HPDE6-E6E7 (cell line): ENCODE measurements at regions not wholly inside any gene's neighbourhood (a gene's known extent, or its start where the extent isn't known, plus 50 kb on each side); places are given as distances from the start of the nearest gene placed in this dataset.

Experiments
- DNase-seq: peaks from one replicate; pipeline ENCODE4 v3.0.0; 2011; ENCODE audit warnings: missing footprints; ENCODE audit errors: extremely low spot score

DNA sequence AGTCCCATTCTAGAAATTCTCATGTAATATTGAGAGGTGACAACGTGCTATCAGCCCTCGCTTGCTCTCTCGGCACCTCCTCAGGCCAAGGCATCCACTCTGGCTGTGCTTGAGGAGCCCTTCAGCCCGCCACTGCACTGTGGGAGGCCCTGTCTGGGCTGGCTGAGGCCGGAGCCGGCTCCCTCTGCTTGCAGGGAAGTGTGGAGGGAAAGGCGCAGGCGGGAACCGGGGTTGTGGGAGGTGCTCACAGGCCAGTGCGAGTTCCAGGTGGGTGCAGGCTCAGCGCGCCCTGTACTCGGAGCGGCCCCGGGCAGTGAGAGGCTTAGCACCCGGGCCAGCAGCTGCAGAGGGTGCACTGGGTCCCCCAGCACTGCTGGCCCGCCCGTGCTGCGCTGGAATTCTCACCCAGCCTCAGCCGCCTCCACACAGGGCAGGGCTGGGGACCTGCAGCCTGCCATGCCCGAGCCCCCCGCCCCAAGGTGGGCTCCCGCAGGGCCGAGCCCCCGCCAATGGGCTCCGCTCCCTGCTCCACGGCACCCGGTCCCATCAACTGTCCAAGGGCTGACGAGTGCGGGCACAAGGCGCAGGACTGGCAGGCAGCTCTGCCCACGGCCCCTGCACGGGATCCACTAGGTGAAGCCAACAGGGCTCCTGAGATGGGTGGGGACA lies 1680.6 kb upstream of the LRRTM1 start:
- DNase-seq: no peak

DNA sequence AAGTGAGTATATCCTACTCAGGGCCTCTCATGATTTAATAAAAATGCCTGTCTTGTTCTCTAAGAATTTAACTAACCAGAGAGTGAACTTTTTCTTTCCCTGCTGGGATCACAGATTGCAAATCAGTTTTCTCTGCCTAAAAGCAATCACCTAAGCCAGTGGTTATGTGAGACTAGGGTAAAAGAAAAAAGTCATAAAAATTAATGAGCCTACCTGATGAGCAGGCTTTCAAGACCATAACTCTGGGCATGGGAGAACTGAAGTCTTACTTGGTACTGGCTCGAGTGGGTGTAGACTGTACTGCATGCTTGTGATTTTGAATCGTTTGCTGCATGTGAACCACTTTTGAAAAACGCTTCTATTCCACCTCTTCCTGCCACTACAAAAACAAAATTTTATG lies 1677.0 kb upstream of the LRRTM1 start:
- no peak for DNase-seq

DNA sequence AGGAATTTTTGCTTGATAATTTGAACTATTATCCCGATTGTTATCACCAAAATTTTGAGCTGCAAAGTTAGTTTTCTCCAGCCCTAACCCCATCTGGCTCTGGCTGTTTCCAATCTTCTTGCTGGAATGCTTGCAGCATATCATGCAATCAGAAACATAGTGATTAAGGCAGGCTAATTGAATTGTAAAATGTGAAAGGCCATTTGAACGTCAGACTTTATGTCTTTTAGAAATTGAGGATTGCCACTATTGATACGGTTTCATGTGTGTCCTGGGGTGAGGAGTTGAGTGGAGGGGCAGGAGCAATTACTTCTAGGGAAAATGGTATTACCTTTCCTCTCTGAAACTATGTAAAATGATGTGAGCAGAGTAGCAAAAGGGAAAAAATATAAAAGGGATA lies 1674.5 kb upstream of the LRRTM1 start:
- no peak for DNase-seq

DNA sequence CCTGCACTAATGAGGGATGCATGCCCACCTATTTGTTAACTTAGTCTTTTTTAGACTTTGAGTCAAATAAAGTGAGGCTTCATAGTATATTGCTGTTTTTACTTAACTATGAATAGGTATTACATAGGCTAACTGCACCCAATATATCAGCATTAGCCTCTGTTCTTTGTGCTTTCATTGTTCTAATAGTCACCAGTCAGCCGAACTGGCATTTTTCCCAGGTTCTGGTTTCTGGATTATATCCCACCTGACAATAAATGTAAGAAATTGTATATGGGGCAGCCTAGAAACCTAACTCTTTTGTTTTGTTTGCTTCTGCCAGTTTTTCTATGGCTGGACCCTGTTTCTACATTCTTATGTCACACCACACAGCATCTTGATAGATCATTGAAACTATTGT lies 1672.4 kb upstream of the LRRTM1 start:
- DNase-seq: no peak

DNA sequence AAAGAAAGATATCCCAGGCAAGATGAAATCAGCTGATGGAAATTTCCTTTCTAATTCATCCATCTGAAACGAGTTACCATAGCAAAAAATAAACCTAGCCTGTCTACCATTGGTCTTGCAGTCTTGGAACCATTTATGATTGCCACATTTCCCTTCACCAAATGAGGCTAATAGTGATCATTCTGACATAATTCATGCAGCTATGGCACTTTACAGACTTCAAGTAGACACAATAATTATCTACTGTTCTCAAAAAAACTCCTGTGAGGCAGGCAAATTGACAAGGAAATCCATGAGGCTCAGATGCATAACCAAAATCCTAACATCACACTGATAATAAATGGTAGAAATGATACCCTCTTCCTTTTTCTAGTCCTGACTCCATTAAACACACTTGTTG lies 1669.7 kb upstream of the LRRTM1 start:
- DNase-seq: no peak

DNA sequence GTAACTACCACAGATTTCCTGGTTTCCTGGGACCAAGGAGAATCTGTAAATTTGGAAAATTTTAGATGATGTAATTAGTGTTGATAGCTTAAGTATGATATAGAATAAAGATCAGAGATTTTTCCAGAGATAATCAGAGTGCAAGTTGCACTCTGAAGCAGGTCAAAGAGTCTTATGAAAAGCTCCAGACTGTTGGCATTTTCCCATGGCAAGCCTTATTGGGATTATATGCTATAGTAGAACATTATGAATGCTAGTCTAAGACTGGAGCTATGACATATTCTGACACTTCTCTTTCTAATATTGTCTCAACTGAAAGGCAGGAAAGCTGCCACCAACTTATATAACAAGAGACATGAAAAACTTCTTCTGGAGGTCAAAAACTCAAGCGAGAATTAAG lies 1638.3 kb upstream of the LRRTM1 start:
- no peak for DNase-seq

DNA sequence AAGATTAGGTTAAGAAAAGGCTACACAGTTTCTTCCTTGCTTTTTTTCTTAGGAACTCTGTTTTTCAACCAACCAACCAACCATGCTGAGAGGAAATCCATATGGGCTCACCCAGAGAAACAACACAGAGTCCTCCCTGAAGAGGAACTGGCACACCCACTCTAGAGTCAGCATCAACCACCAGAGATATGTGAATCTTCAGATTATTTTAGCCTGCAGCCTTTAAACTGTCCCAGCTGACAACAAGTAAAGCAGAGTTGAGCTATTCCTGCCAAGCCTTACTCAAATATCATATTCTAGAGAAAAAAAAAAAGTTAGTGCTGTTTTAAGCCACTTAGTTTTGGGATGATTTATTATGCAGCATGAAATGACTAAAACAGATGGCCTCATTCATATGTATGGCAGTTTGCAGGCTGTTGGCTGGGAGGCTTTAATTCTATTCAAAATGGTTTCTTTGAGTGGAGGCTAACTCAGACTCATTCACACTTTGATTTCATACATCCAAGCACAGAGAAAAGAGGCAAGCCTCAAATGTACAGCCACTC lies 1637.7 kb upstream of the LRRTM1 start:
- DNase-seq: no peak

DNA sequence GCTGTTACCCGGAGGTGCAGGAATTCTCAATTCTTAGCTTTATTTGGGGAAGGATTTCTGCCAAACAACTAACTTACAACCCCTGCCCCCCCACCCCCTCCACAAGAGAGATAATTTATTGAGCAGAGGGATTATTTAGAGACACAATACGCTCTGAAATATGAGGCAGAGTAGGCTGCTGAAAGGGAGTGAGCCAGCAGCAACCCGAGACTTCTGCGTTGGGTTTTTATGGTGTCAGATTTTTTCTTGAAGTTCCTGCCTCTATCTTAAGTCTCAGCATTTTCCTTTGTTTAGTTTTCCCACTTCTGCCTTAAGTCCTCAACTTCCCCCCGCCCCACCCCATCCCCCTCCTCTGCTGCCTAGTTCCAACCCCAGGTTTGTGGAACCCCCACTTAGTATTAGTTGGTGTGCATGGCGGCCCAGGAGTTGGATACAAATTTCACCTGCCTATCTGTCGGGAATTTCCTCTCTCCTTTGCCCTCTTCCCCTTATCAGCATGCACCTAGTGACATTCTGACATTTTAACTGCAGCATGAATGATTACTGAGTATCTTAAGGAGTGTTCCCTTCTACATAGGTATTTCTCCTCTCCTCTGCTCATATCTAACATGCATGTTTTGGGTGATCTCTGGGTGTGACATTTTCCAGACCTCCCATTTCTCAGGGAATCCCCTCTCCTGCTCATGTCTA lies 1635.9 kb upstream of the LRRTM1 start:
- DNase-seq: no peak

DNA sequence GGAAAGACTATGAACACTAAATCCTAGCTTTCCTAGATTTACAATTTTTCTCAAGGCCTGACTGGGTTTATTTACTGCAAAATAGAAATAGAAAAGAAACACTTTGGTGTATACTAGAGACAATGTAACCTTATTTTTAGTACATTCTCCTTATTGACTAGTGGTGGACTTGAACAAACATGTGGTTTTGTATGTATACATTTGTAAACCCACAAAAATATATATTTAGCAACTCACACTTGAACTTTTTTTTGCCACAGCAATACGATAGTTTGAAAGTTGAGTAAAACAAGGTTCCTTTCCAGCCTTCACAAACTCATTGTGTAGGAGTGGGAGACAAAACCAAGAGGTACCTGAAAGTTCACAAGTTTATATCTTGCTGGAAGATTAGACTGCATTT lies 1633.4 kb upstream of the LRRTM1 start:
- no peak for DNase-seq

DNA sequence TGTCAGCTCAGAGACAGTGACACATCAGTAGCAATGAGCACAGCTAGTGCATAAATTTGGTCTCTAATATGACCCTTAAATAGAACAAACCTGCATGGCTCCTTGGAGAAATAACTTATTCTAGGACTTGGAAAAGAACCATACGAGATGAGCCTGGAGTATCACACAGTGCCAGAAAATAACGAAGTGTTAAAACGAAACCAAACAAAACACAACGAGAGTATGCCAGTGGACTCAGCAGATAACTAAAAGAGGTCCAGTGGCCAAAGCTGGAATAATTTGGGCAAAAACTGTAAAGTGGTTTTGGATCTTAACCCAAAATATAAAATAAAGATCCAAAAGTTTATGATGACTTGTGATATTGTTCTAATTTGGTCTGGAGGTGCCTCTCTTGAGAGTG lies 1599.0 kb upstream of the LRRTM1 start:
- DNase-seq: no peak

DNA sequence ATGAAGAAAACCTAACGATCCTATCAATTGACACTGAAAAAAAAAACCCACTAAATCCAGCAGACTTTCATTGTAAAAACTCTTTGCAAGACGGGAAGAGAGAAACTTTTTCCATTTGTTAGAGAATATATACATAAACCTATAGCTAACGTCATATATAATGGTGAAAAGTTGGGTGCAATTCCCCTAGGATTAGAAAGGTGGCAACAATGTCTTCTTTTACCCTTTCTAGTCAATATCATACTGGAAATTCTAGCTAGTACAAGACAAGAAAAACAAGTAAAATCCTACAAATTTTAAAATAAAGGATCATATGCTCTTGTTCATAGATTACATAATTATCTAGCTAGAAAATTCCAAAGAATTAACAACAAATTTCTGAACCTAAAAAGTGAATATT lies 1596.5 kb upstream of the LRRTM1 start:
- DNase-seq: peak; percentile 9

DNA sequence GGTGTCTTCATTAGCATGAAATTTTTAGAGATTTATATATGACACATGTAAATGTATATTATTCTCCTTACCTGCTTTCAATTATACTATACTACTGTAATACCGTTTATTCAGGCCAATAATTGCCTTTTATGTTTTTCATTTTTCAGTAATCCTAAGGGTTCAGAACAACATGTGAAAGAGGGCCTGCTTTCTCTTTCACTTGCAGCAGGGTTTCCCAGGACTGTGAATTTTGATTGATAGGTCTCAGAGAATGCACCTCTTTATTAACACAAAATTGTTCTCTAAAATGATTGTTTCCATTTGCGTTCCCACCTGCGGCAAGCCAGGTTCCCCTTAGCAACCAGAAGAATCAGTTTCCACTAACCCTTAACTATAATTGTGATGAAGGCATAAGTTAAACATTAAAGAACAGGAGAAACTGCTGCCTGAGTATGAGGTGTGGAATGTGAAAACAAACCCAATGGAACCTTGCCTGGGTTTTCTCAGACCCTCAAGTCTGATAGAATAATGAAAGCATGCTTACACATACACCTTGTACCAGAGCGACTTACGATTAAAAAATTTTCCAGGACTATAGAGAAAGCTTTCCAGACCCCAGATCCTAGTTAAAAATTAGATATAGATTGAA lies 1591.2 kb upstream of the LRRTM1 start:
- no peak for DNase-seq

DNA sequence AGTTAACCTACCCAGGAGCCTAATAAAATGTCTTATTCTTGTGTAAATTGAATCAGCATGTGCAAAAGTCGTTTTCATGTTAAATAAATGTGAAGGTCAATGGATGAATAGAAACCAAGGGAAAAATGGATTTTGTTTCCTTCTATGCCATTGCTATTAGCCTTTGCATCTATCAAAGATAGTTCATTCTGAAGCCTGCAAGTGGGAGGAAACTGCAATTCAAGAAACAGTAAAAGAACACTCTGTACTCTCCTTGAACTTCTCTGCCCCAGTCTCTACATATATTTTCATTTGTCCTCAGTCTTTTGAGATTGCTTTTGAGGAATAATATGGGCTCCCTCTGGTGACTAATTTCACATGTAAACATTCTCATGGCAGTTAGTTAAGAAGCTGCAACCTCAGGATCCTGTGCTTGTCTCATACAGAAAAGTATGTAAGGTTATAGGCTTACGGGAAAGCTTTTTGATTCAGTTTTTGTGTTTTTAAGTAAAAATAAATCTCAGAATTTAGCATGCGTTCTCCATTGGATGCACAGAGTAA lies 1590.0 kb upstream of the LRRTM1 start:
- no peak for DNase-seq

DNA sequence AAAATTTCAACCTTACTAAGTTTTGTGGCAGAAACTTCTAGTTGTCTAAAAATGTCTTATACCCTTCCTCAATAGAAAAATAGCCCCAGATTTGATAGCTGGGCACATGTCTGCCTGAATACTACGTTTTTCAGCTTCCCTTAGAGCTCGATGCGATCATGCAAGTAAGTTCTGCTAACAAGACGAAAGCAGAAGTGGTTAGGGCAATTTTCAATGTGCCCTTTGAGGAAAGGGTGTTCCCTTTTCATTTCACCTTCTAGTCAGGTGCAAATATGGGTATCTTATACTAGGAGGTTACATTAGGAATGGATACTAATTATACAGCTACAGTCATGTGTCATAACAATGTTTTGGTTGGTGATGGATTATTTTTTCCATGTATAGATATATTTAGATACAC lies 1572.1 kb upstream of the LRRTM1 start:
- DNase-seq: no peak

DNA sequence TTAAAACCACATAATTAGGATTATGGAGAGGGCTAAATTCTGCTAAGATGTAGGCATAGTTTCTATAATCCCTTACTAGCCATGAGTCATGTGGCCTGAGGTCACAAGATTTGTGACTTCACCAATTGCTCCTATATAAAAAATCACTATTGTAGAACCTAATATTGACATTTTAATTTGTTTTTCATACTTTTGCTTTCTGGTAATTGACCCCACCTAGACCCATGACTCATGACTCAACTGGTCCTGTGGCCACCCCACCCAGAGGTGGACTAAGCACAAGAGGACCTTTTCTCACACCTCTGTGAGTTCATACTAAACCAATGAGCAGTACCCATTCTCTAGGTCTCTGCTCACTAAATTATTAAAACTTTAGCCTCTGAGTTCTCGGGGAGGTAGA lies 1567.5 kb upstream of the LRRTM1 start:
- no peak for DNase-seq

DNA sequence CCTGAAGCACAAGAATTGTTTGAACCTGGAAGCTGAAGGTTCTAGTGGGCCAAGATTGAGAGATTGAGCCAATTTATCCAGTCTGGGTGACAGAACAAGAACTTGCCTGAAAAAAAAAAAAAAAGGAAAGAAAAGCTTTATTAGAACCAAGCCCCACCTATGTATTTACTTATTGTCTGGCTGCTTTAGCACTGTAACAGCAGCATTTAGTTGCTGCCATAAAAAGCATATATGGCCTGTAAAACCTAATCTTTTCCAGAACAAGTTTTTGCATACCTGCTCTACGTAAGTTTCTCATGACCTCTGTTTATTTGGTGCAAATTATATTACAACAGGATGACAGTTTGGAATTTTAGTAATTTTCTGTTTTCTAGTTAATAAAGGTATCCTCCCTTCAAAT lies 1565.6 kb upstream of the LRRTM1 start:
- no peak for DNase-seq

DNA sequence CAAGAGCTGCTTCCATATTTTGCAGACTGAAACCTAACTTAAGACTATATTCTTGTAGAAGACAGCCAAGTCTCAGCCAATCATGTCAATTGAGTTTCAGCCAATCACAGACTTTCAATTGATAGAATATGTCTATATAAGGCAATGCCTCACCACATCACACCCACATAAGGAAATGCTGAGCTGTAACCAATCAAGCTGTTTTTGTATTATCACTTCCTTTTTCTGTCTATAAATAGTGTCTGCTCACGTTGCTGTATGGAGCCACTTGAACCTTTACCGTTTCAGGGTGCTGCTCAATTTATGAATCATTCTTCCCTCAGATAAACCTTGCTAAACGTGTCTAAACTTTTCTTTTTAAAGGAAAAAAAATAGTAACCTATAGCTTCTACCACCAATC lies 1554.4 kb upstream of the LRRTM1 start:
- DNase-seq: no peak

DNA sequence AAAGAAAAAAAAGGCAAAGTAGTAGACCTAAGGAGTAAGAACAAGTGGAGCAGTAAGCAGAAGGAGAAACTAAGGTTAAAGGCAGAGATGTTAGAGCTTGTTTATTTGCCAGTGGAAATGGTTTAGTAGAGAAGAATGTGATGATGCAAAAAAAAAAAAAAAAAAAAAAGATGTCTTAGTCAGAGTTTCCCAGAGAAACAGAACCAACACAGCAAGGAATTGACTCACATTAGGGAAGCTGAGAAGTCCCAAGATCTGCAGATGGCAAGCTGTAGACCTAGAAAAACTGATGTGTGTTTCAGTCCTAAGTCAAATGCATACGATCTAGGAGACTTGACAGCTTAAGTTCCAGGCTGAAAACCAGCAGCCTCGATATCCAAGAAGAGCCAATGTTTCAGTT lies 1548.8 kb upstream of the LRRTM1 start:
- DNase-seq: peak; percentile 10

DNA sequence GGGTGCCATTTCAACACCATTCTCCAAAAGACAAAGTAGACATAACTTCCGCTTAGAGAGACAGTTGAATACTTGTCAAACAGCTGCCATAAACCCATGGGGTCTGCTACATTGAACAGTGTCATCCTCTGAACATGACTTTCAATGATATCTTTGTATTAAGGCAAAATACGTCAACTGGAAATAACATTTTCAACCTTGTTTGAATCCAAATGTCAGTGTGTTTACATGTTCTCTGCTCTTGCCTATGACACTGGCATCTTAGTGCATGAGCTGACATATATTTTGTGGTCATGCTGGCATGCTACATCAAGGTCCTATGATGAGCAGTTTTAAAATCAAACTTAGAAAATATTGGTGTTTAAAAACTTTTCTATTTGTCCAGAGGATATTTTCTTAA lies 1548.1 kb upstream of the LRRTM1 start:
- DNase-seq: no peak

DNA sequence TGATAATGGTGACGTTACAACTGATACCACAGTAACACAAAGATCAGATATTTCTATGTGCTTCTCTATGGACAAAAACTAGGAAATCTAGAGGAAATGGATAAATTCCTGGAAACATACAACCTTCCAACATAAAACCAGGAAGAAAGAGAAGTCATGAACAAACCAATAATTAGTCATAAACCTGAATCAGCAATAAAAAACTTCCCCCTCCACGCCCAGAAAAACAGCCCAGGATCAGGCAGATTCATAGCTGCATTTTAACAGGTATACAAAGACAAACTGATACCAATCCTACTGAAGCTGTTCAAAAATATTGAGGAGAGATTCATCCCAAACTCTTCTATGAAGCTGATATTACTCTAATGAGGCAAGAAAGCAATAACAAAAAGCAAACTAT lies 1535.2 kb upstream of the LRRTM1 start:
- DNase-seq: no peak

DNA sequence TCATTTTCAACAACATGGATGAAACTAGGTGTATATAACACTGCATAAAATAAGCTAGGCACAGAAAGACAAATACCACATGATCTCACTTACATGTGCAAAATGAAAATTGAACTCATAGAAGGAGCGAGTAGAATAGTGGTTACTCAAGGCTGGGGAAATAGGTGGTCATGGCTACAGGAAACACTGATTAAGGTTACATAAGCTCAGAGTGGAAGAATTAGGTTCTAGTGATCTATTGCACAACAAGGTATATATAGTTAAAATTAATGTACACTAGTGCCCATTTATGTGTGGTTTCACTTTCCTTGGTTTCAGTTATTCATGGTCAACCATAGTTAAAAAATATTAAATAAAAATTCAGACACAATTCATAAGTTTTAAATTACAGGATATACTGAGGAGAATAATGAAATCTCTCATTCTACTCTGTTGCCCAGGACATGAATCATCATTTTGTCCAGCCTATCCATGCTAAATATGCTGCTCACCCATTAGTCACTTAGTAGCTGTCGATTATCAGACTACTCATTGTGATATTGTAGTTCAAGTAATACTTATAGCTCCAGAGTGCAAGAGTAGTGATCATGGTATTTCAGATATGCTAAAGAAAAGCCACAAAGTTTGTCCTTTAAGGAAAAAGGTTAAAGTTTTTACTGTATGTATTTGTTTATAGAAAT lies 1530.9 kb upstream of the LRRTM1 start:
- DNase-seq: peak; percentile 74

DNA sequence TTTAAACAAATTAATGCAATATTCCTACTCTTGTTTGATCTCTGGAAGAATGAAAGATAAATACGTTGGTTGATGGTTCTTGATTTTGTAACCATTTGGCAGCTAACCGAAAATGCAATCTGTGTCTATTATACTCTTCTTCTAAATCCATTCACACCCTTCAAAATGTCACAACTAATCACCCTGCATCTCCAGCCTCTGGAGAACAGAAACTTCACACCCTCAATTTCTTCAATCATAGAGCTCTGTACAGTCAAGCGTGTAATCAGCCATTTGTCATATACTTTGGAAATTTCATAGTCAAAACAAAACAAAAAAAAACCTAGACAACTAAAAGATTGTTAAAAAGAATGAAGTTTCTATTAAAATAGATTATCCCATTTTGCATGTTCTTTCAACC lies 1482.3 kb upstream of the LRRTM1 start:
- DNase-seq: no peak
